ENCODE measurements at regions not wholly inside any gene's neighbourhood (a gene's known extent, or its start where the extent isn't known, plus 50 kb on each side); places are given as distances from the start of the nearest gene placed in this dataset.

DNA sequence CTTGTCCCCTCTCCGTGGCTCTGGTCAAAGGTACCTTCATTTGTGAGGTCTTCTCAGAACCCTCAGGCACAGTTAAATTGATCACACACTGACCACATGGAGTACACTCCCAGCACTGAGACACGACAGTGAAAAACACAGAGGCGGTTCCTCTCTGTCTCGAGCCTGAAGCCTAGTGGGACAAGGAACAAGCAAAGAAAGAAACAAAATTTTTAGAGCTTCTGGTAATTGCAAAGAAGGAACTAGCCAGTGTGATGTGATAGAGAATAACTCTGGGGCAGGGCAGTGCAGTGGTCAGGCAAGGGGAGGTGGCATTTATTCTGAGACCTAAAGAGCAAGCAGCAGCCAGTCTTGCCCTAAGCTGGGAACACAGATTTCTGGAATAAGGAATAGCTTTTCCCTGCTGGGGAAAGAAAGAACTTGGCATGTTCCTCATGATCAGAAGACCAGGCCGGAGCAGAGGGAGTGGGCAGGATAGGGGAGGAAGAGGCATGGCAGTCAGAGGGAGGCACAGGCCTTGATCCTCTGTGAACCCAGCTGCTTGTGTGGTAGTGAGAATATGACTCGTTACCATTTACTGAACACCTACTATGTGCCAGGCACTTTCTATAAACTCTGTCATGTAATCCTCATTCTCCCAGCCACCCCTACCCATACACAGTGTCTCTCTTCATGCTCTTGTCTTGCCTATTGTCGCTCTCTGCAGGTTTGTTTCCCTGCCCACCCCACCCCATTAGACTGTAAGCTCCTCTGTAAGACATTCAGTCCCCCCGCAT, 262.3 kb upstream of the HES1 start:
- no peak for DNase-seq (ENCODE audit: low read depth, low spot score)

DNA sequence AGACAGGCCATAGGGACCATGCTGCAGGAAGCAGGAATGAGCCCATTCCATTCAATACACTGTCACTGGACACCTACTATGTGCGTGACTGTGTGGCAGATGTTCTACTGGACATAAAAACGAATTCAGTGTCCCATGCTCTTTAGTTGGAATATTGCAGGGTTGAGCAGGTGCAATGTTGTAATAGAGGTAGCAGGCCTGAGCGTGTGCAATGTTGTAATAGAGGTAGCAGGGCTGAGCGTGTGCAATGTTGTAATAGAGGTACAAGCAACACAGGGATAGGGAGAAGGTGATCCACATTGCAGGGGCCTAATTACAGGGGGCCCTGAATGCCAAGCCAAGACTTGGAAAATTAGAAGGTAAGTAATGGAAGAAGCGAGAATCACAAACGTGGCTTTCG, 261.4 kb upstream of the HES1 start:
- DNase-seq (ENCODE audit: low read depth, low spot score), result no peak

DNA sequence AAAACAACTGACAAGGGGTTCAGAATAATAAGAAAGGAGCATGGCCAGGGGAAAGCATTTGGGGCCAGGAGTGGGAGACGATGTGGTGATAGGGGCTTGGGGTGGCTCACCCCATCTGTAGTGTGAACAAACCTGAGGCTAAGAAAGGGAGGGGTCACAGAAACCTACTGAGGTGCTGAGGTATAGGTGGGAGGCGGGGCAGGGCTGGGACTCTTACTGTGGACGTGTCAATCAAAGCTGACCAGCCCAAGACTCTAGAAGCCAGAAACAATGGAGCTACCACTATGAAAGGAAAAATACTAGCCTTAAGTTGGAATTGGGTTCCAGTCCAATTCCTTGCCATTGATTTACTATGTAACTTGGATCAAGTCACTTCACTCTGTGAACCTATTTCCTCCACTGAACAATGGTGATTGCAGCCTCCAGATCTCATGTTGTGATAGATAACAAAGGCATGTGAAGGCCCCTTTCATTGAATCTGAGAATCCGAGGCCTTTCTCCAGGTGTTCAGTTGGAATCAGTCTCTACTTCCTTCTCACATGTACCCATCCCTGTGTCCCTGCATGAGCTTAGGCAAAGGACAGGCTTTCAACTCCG, 260.9 kb upstream of the HES1 start:
- DNase-seq (ENCODE audit: low read depth, low spot score), result no peak

DNA sequence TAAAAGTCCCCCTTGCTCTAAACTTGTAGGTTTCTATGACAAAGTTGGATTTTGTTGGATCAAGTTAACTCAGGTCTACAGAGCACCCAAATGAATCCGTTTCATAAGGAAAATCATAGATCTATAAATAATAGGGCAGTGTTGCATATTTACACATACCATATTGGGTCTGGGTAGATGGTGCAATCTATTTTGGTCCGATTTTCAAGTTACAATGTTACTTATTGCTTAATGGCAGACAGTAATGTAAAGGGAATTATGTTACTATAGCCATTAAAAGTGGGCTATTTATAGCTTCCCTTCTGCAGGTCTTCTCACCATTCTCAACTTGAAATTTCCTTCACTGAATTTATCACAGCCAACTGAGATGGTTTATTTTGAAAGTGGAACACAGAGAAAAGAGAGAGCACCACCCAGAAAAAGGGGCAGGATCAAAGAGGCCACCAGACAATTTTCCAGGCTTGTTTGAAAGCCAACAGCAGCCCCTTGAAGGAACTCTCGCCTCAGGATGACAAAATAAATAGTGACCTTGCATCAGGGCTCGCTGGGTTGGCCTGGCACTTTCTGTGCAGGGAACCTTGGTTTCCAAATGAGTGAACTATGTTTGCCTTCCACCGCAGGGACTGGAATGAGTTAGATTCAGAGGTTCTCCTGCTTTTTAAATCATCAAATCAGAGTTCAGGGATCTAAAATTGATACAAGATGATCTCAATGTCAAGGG, 260.2 kb upstream of the HES1 start:
- no peak for DNase-seq (ENCODE audit: low read depth, low spot score)

DNA sequence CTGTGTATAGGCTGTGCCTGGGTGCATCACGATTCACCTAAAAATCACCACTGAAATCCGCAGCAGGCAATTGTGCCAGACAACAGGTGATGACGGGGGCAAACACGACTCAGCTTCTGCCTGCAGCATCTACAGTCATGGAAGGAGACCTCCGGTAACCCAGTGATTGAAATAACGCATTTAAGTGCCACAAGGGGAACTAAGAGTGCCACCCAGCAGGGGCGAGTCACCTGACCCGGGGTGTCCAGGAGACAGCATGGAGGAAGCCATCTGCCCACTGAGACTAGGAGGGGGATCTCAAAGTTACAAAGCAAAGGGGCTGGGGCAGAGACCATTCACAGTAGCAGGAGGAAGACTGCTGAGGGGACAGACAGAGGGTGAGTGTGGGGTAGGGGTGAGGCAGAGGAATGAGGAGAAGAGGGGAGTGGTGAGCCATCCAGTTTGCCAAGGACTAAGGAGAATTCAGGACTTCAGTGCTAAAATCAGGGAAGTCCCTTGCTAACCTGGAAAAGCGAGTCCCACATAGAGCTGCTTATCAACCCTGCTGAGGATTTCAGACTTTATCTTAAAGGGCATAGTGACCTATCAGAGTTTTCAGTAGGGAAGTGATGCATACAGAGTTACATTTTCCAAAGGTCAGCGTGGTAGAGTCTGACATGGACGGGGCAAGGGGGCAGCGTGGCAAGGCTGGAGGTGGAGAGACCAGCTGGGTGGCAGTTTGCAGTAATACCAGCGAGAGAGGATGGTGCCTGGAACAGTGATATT, 256.7 kb upstream of the HES1 start:
- DNase-seq (ENCODE audit: low read depth, low spot score), result no peak

DNA sequence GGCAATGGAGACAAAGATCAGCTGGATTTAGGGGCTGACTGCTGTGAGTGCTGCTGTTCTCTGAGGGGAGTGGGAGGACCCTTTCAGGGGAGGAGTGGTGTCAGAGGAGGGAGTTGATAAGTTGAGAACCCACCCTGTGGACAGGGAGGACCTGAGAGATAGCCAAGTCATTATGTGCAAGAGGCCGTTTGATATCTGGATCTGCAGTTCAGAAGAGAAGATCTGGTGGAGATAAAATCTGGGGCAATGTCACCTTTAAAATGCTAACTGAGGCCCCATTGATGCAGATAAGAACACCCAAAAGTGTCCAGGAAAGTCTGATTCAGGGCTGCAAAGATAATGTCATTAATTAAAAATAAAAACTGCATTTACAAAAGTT, 256.1 kb upstream of the HES1 start:
- no peak for DNase-seq (ENCODE audit: low read depth, low spot score)

DNA sequence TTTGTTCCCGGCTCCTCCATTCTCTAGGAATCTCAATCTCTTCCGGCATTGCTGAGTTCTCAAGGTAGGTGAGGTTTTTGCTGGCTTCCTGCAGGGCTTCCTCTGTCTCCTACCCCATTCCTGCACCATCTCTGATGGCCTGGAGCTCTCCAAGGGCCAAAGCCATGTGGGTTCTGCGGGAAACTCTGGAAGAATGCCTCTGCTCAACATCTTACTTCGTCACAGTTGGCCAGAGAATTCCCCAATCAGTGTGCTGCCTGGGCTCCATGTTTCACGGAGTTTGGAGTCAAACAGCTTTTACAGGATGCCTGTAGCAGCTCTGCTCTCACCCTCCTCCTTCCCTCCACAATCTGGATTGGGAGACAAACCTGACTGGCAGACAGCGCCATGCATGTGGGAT, 253.9 kb upstream of the HES1 start:
- no peak for DNase-seq (ENCODE audit: low read depth, low spot score)

DNA sequence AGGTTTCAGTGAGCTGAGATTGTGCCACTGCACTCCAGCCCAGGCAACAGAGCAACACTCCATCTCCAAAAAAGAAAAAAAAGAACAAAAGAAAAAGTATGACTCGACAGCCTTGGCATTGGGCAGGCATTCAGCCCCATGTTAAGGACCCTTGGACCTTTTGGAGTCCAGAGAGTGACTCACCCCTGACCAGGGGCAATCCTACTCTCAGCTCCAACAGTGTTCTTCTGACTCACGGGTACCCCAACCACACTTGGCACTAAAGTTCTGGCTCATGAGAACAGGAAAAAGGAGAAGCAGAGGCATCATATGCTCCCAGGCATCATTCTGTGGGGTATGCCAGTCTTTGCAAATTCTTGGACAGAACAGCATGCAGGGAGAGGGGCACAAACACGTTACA, 252.4 kb upstream of the HES1 start:
- DNase-seq (ENCODE audit: low read depth, low spot score), result no peak

DNA sequence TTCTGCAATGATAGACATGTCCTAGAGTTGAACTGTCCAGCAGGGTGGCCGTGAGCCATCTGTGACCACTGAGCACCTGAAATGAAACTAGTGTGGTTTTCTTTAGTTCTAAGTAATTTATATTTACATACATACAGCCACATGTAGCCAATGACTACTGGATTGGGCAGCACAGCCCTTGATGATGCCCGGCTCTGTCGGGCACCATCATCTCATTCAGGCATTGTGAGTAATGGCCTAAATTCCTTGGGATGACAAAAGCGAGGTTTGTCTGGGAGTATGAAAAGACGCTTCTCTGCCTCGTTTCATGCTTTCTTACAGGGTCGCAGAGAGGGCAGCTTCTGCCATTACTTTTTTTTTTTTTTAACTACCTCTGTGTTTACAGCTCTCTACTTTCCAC, 251.9 kb upstream of the HES1 start:
- DNase-seq (ENCODE audit: low read depth, low spot score), result no peak

DNA sequence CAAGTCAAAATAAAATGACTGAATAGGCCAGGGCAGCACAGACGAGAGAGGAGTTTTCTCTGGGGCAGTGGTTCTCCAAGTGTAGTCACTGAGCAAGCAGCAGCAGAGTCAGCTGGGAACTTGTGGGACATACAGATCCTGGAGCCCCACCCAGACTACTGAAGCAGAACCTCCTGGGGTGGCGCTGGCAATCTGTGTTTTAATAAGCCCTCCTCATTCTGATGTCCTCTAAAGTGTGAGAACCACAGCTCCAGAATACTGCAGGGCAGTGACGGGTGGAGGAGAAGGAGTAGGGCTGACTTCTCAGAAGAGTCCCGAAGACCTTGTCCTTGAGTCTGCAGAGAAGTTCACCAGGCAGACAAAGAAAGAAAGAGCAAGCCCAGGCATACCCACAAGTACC, 251.3 kb upstream of the HES1 start:
- no peak for DNase-seq (ENCODE audit: low read depth, low spot score)

DNA sequence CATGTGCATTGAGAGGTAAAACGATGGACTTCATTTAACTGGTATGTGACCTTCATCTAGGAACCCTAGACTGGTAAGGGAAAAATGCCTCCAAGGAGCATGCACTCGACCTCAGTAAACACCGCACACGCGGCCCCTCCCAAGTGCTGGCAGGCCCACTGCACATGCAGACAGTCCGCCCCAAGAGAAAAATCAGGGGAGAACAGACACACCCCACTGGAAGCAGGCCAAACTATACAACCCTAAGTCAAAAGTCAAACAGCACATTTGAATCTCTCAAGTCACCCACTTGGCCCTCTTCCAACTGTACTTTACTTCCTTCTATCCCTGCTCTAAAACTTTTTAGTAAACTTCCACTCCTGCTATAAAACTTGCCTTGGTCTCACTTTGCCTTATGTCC, 250.1 kb upstream of the HES1 start:
- DNase-seq (ENCODE audit: low read depth, low spot score), result no peak

DNA sequence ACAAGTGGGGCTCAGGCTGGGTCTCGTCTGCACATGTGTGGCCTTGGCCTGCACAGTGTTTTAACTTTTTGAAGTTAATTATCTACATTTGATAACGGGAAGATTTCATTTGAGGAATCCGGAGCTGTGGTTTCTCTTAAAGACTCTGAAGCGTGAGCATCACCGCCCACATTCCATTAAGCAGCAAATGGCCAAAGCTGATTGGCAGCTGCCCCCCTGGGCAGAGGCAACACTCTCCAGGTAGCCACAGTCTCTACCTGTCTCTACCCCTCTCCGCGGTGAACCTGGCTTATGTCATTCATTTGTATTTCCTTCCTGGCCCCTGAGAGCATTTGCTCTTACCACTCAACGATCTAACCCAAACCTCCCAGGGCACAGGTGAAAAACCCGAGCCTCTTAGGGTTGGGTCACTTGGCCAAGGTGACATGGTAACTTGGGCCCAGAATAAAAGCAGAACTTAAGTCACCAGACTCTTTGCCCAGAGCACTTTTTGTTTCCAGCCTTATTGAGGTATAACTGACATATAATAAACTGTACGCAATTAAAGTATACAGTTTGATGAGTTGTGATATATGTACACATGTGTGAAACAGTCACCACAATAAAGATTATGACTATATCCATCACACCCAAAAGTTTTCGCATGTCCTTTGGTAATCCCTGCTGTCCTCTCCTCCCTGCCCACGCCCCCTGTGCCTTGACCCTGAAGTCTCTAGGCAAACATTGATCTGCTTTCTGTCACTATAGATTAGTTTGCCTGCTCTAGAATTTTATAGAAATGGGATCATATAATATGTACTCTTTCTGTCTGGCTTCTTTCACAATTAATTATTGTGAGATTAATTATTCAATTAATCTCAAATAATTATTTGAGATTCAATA, 245.7 kb upstream of the HES1 start:
- no peak for DNase-seq (ENCODE audit: low read depth, low spot score)

DNA sequence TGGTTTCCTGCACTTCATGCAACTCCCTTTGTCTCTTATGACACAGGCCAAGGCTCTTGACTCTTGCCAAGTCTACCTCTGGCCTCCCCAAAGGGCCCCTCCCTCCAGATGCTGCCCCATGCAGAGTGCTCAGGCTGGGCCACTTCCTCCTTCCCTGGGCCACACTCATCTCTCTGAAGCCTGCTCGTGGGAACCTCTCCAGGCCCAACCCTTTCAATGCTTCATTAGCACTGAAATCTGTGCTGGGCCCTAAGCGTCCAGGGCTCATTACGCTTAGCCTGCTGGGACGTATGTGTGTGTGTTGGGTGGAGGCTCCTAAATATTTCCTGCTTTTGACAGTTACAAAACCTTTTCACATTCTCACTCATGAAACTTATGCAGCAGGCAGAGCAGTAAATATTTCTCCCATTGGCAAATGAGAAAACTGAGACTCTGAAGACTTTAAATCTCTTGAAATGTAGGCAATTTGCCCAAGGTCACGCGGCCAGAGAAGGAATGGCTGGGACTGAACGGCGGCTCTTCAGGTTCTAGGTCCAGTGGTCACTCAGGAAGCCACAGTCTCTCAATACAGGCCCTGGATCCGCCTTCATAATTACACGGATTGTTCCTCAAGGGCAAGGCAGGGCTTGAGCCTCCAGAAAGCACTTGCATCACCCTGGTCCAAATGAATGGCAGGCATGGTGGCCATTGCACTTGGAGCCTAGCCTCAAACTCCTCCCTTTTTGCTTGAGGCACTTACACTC, 241.7 kb upstream of the HES1 start:
- no peak for DNase-seq (ENCODE audit: low read depth, low spot score)

DNA sequence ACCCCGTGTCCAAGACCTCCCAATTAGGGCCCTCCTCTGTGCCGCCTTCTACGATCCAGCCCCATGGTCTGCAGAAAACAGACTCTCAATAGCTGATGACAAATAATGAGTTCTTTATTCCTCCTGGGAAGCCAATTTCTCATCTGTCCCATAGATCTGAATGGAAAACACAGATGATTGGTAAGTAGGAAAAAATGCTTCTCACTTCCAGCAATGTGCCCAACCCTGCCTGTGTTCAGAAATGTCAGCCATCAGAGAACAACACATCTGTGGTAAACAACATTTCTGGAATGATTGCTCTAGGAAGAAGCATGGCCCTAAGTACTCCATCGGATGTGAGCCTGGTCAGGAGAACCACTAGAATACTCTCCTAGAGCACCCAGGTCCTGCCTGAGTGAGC, 240.5 kb upstream of the HES1 start:
- DNase-seq (ENCODE audit: low read depth, low spot score), result no peak

DNA sequence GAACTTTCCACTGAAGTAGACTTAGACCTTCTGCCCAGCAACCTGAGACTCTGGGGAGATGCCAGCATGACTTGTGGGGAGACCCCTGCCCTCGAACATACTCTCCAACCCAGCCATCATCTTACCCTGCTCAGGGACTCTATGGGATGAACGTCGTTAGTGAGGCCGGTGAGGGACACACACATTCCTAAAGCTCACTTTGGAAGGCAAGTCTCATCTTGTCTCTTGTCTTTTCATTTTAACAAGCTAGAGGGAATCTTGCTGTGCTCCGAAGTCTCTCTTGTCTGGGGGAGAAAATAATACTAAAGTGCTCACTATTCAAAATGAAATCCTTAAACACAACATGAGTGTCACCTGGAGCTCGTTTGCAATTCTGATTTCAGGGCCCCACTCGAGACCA, 239.5 kb upstream of the HES1 start:
- no peak for DNase-seq (ENCODE audit: low read depth, low spot score)

DNA sequence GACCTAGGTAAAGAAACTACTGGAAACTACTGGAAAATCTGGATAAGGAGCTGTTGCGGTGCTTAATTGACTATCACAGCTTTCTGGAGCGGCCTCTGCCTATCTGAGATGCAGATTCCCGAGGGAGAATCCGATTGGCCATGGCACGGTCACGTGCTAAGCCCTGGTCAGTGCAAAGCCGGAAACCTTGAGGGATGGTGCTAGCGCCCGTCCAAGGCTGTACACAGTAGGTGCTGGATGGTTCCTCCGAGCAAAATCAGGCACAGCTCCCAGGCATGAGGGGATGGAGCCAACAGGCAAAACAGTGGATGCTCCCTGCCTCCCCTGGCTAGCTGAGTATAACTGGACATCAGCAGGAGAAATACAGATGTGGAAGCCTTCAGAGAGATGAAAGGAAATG, 238.7 kb upstream of the HES1 start:
- no peak for DNase-seq (ENCODE audit: low read depth, low spot score)

DNA sequence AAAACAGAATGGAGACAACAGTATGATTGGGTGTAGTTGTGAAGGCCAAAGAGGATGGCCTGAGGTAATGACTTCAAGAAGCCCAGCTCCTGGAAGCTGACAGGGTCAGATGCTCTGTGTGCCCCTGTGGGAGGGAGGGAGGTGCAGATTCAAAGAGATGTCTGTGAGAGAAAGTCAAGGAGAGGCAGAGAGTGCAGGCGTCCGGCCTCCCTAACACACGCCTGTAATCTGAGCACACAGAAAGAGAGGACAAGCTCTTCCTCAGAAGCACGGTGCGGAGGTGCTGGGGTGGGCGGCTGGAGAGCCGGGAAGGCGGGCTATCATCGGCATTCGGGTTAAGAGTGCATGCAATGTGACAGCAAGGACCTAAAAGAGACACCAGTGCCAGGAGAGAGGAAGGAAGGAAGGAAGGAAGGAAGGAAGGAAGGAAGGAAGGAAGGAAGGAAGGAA, 238.2 kb upstream of the HES1 start:
- no peak for DNase-seq (ENCODE audit: low read depth, low spot score)

DNA sequence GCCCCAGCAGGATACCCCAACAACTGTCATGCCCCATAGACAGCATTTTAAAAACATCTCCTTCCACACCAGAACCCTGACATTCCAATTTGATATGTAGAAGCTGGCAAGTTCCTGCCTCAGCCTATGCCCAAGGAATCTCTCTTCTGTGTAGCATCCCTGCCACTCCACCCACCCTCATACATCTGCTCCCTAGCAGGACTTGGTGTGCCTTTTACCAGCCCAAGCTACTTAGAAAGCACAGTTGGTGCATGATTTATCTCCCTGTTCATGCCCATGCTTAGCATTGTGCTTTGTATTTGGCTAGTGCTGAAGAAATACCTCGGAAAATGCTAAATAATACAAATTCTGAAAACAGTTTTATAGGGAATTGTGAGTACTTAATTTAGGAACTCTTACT, 236.9 kb upstream of the HES1 start:
- DNase-seq (ENCODE audit: low read depth, low spot score), result no peak

DNA sequence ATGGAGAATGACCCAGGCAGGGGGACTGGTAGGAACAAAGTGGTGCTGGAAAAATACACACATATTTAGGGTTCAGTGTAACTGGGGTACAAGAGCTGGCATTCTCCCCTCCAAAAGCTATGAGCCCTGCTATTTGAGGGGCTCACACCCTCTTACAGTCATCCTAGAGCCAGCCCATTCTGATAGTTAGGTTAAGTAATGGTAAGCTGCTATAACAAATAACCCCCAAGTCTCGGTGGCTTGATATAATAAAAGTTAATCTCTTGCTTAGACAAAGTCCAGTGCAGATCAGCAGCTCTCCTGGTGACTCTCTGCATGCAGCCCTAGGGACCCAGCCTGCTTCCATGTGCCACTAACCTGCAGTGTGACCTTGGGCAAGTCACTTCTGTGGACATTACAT, 234.9 kb upstream of the HES1 start:
- no peak for DNase-seq (ENCODE audit: low read depth, low spot score)

All from smooth muscle cell of the brain vasculature (primary cell).